Right renal pelvis (tissue), 4 donors: ENCODE measurements at regions not wholly inside any gene's neighbourhood (a gene's known extent, or its start where the extent isn't known, plus 50 kb on each side); places are given as distances from the start of the nearest gene placed in this dataset.
"Not testable (repeated sequence)": the region's sequence is repeated elsewhere in the genome, so short reads cannot be mapped to it uniquely, and the experiment has no call there.

Experiments used
- DNase-seq, 4 donors: peaks; one replicate each; pipeline ENCODE4 v3.0.0-alpha.2; 2013; ENCODE audit warnings: low read depth in 4 of 4, low spot score in 3 of 4, missing footprints in 1 of 4

DNA sequence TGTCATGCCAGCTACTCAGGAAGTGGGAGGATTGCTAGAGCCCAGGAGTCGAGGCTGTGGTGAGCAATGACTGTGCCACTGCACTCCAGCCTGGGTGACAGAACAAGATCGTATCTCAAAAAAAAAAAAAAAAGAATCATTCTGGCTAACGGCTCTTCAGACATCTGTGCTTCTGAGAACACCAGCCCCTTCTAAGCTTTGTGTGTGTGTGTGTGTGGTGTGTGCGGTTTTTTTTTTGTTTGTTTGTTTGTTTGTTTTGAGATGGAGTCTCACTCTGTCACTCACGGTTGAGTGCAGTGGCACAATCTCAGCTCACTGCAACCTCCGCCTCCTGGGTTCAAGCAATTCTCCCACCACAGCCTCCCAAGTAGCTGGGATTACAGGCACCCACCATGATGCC is 79.4 kb upstream of the DRD5 start:
- DNase-seq = not testable (repeated sequence)

DNA sequence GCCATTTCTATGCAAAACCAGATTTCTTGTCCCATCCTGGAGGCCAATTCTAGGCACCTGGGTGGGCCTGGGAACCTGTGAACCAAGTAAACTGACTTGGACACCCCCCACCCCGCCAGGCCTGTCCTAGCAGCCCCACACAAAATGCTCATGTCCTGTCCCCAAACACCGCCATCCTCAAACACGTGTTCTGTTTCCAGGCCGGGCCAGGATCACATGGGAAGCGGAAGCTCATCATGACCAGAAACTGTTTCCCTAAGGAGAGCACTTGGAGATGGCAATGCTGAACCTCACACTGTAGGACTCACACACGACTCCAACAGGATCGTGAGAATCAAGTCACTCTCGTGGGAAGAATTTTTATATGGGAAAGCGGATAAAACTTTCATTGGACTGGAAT is 78.7 kb upstream of the DRD5 start:
- not testable (repeated sequence) for DNase-seq

GRCh38 chr4:9703391-9703790 is 78.0 kb upstream of the DRD5 start:
- peak in 1 of 4 donors; percentile 8 for DNase-seq

DNA sequence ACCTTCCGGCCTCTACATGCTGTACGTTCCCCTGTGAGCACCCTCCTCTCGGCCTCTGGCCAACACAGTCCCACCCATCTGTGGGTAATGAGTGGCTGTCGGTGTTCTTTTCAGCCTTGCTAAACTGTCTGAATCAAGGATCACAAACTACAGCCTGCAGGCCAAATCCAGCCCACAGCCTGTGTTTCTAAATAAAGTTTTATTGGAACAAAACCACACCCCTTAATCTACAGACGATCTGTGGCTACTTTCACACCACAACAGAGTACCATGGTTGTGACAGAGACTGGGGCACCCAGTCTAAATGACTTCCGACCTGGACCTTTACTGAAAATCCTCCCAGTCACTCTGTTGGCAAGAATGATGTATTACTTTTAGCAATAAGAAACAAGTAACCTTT is 77.3 kb upstream of the DRD5 start:
- not testable (repeated sequence) for DNase-seq

GRCh38 chr4:9704551-9705332 is 76.7 kb upstream of the DRD5 start:
- no peak for DNase-seq

DNA sequence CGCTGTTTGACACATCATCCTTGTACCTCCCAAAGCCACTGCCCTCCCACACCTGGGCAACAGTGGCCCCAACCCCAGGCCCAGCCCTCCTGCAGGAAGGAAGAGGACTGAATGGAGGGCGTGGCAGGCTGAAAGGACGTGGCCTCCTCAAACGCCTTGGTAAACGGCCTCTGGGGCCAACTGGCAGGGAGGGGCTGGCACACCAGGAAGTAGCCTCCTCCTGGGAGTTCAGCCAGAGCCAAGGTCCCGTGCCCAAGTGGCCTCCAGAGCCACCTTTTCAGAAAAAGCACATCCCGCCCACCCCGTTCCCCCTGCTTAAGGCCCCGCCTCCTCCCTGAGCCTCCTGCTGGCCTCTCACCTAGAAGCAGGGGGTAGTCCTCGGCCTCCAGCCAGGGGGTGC is 74.2 kb upstream of the DRD5 start:
- DNase-seq = not testable (repeated sequence)

GRCh38 chr4:9707936-9708335 is 73.5 kb upstream of the DRD5 start:
- not testable (repeated sequence) for DNase-seq

GRCh38 chr4:9709724-9710123 is 71.7 kb upstream of the DRD5 start:
- DNase-seq = no peak

DNA sequence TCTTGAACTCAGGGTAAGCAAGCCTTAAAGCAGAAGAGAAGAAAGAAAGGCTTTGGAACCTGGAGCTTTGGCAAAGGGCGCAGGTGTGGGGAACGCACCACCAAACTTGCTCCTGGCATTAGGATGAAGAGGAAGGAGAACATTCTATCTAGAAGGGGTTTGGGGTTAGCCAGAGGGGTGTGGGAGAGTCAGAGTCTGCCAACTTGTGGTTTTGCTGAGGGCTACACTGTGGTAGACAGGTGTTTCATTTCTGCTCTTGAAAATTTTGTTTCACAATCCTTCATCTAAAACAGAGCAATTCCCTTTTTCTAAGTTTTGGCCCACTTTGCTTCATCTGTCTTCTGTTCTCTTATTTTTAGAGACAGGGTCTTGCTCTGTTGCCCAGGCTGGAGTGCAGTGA is 66.2 kb upstream of the DRD5 start:
- not testable (repeated sequence) for DNase-seq

DNA sequence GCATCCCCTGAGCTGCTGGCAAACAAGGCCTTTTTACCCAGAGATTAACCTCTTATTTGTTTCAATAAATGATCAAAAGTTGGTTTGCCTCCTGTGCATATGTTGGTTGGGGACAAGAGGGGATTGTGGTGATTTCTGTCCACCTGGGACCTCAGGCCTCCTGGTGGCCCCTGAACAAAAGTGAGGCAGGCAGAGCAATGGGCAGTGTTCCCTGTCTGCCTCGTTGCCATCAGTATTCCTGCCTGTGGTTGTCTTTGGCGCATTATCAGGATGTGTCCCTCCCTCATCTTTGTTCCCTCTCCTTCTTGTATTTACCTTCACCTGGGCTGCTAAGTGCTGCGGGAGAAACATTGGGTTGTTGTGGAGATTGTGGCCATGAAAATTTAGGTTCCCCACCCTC is 65.3 kb upstream of the DRD5 start:
- DNase-seq = no peak

GRCh38 chr4:9718246-9718939 is 63.0 kb upstream of the DRD5 start:
- DNase-seq = not testable (repeated sequence)

DNA sequence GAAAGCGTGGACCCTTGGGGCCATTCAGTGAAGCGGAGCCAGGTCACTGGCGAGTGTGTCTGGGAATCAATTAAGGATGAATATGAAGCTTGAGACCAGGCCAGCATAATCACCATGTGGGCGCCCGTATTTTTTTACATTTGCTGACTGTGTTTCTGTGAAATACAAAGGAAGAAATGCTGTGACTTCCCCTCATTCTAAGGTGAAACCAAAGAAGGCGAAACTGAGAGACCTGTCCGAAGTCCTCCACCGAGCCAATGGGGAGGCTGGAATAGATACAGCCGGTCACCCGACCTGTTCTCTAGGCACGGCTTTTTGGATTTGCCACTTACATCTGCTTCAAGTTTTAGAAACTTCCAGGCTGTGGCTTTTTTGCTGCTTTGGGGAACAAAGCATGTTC is 59.3 kb upstream of the DRD5 start:
- not testable (repeated sequence) for DNase-seq
